ENCODE measurements at regions not wholly inside any gene's neighbourhood (a gene's known extent, or its start where the extent isn't known, plus 50 kb on each side); places are given as distances from the start of the nearest gene placed in this dataset.

- no peaks in the 10 kb centered on the region for H3K4me1 ChIP-seq (ENCODE audit: control insufficient read depth, insufficient read depth, low read length)
- no CpG with 5 or more reads among the region's 10 CpGs for WGBS (ENCODE audit: insufficient coverage, insufficient read length)
- DNase-seq (ENCODE audit: low read depth, low spot score), result no peak
- H3K27ac ChIP-seq (ENCODE audit: low read length), result no peak overlapping the region
- no peaks in the 10 kb centered on the region for H3K27me3 ChIP-seq (ENCODE audit: control insufficient read depth, insufficient read depth, low read length)
- no peaks in the 10 kb centered on the region for H3K36me3 ChIP-seq (ENCODE audit: control insufficient read depth, insufficient read depth, low read length)
- no peaks in the 10 kb centered on the region for H3K9me3 ChIP-seq (ENCODE audit: control insufficient read depth, insufficient read depth, low read length)
- H3K4me3 ChIP-seq (ENCODE audit: low read length), result no peak overlapping the region
Observed at GRCh38 chrX:871626-872025, 241.0 kb downstream of the SHOX start.

- Histone ChIP-seq H3K27ac (ENCODE audit: low read length) (no peak overlapping the region), H3K9me3 (ENCODE audit: control insufficient read depth, insufficient read depth, low read length) (peaks cover 1% of the 10 kb centered on the region; the same call in 1 of the 2 replicates), H3K4me1 (ENCODE audit: control insufficient read depth, insufficient read depth, low read length) (no peaks in the 10 kb centered on the region), H3K36me3 (ENCODE audit: control insufficient read depth, insufficient read depth, low read length) (no peaks in the 10 kb centered on the region), H3K27me3 (ENCODE audit: control insufficient read depth, insufficient read depth, low read length) (no peaks in the 10 kb centered on the region), H3K4me3 (ENCODE audit: low read length) (no peak overlapping the region)
- DNase-seq (ENCODE audit: low read depth, low spot score), result no peak
- no CpG with 5 or more reads among the region's 18 CpGs for WGBS (ENCODE audit: insufficient coverage, insufficient read length)
Observed at GRCh38 chrX:867966-868647, 237.5 kb downstream of the SHOX start.

- H3K27ac ChIP-seq (ENCODE audit: low read length), result no peak overlapping the region
- peaks cover 1% of the 10 kb centered on the region; the same call in 1 of the 2 replicates for H3K9me3 ChIP-seq (ENCODE audit: control insufficient read depth, insufficient read depth, low read length)
- H3K4me1 ChIP-seq (ENCODE audit: control insufficient read depth, insufficient read depth, low read length), result no peaks in the 10 kb centered on the region
- whole genome bisulfite sequencing (ENCODE audit: insufficient coverage, insufficient read length), result no CpG with 5 or more reads among the region's 11 CpGs
- no peak overlapping the region for H3K4me3 ChIP-seq (ENCODE audit: low read length)
- no peaks in the 10 kb centered on the region for H3K27me3 ChIP-seq (ENCODE audit: control insufficient read depth, insufficient read depth, low read length)
- DNase-seq (ENCODE audit: low read depth, low spot score), result no peak
- no peaks in the 10 kb centered on the region for H3K36me3 ChIP-seq (ENCODE audit: control insufficient read depth, insufficient read depth, low read length)
Observed at GRCh38 chrX:867502-867901, 236.9 kb downstream of the SHOX start.

GRCh38 chrX:866441-866990 is 235.9 kb downstream of the SHOX start:
- H3K36me3 ChIP-seq (ENCODE audit: control insufficient read depth, insufficient read depth, low read length), result no peaks in the 10 kb centered on the region
- WGBS (ENCODE audit: insufficient coverage, insufficient read length), result no CpG with 5 or more reads among the region's 18 CpGs
- DNase-seq (ENCODE audit: low read depth, low spot score), result no peak
- no peaks in the 10 kb centered on the region for H3K4me1 ChIP-seq (ENCODE audit: control insufficient read depth, insufficient read depth, low read length)
- no peaks in the 10 kb centered on the region for H3K27me3 ChIP-seq (ENCODE audit: control insufficient read depth, insufficient read depth, low read length)
- H3K4me3 ChIP-seq (ENCODE audit: low read length), result no peak overlapping the region
- H3K27ac ChIP-seq (ENCODE audit: low read length), result no peak overlapping the region
- peaks cover 1% of the 10 kb centered on the region; the same call in 1 of the 2 replicates for H3K9me3 ChIP-seq (ENCODE audit: control insufficient read depth, insufficient read depth, low read length)

- no CpG with 5 or more reads among the region's 3 CpGs for WGBS (ENCODE audit: insufficient coverage, insufficient read length)
- DNase-seq (ENCODE audit: low read depth, low spot score), result no peak
- H3K4me3 ChIP-seq (ENCODE audit: low read length), result no peak overlapping the region
- no peaks in the 10 kb centered on the region for H3K36me3 ChIP-seq (ENCODE audit: control insufficient read depth, insufficient read depth, low read length)
- no peaks in the 10 kb centered on the region for H3K27me3 ChIP-seq (ENCODE audit: control insufficient read depth, insufficient read depth, low read length)
- H3K4me1 ChIP-seq (ENCODE audit: control insufficient read depth, insufficient read depth, low read length), result no peaks in the 10 kb centered on the region
- peaks cover 1% of the 10 kb centered on the region; the same call in 1 of the 2 replicates for H3K9me3 ChIP-seq (ENCODE audit: control insufficient read depth, insufficient read depth, low read length)
- no peak overlapping the region for H3K27ac ChIP-seq (ENCODE audit: low read length)
Observed at GRCh38 chrX:865422-865821, 234.8 kb downstream of the SHOX start.

GRCh38 chrX:861921-862320 is 231.3 kb downstream of the SHOX start:
- WGBS (ENCODE audit: insufficient coverage, insufficient read length), result no CpG with 5 or more reads among the region's 9 CpGs

GRCh38 chrX:861340-861890 is 230.8 kb downstream of the SHOX start:
- H3K4me3 ChIP-seq (ENCODE audit: low read length), result no peak overlapping the region
- no peaks in the 10 kb centered on the region for H3K4me1 ChIP-seq (ENCODE audit: control insufficient read depth, insufficient read depth, low read length)
- no peak for DNase-seq (ENCODE audit: low read depth, low spot score)
- no peaks in the 10 kb centered on the region for H3K36me3 ChIP-seq (ENCODE audit: control insufficient read depth, insufficient read depth, low read length)
- no peaks in the 10 kb centered on the region for H3K27me3 ChIP-seq (ENCODE audit: control insufficient read depth, insufficient read depth, low read length)
- WGBS (ENCODE audit: insufficient coverage, insufficient read length), result no CpG with 5 or more reads among the region's 14 CpGs
- no peak overlapping the region for H3K27ac ChIP-seq (ENCODE audit: low read length)
- peaks cover 1% of the 10 kb centered on the region; the same call in 1 of the 2 replicates for H3K9me3 ChIP-seq (ENCODE audit: control insufficient read depth, insufficient read depth, low read length)

More at GRCh38 chrX:861921-862320, 231.3 kb downstream of the SHOX start:
- Histone ChIP-seq H3K27ac (ENCODE audit: low read length) (no peak overlapping the region), H3K4me1 (ENCODE audit: control insufficient read depth, insufficient read depth, low read length) (no peaks in the 10 kb centered on the region), H3K9me3 (ENCODE audit: control insufficient read depth, insufficient read depth, low read length) (peaks cover 1% of the 10 kb centered on the region; the same call in 1 of the 2 replicates), H3K36me3 (ENCODE audit: control insufficient read depth, insufficient read depth, low read length) (no peaks in the 10 kb centered on the region), H3K27me3 (ENCODE audit: control insufficient read depth, insufficient read depth, low read length) (no peaks in the 10 kb centered on the region), H3K4me3 (ENCODE audit: low read length) (no peak overlapping the region)
- no peak for DNase-seq (ENCODE audit: low read depth, low spot score)

- DNase-seq (ENCODE audit: low read depth, low spot score), result no peak
- Histone ChIP-seq H3K9me3 (ENCODE audit: control insufficient read depth, insufficient read depth, low read length) (no peaks in the 10 kb centered on the region), H3K36me3 (ENCODE audit: control insufficient read depth, insufficient read depth, low read length) (no peaks in the 10 kb centered on the region), H3K27me3 (ENCODE audit: control insufficient read depth, insufficient read depth, low read length) (no peaks in the 10 kb centered on the region), H3K27ac (ENCODE audit: low read length) (no peak overlapping the region), H3K4me1 (ENCODE audit: control insufficient read depth, insufficient read depth, low read length) (no peaks in the 10 kb centered on the region), H3K4me3 (ENCODE audit: low read length) (no peak overlapping the region)
- WGBS (ENCODE audit: insufficient coverage, insufficient read length), result no CpG with 5 or more reads among the region's 1 CpG
Observed at GRCh38 chrX:859329-859728, 228.7 kb downstream of the SHOX start.

- Histone ChIP-seq H3K36me3 (ENCODE audit: control insufficient read depth, insufficient read depth, low read length) (no peaks in the 10 kb centered on the region), H3K4me3 (ENCODE audit: low read length) (no peak overlapping the region), H3K27ac (ENCODE audit: low read length) (no peak overlapping the region), H3K9me3 (ENCODE audit: control insufficient read depth, insufficient read depth, low read length) (no peaks in the 10 kb centered on the region), H3K27me3 (ENCODE audit: control insufficient read depth, insufficient read depth, low read length) (no peaks in the 10 kb centered on the region), H3K4me1 (ENCODE audit: control insufficient read depth, insufficient read depth, low read length) (no peaks in the 10 kb centered on the region)
- WGBS (ENCODE audit: insufficient coverage, insufficient read length), result no CpG with 5 or more reads among the region's 1 CpG
- DNase-seq (ENCODE audit: low read depth, low spot score), result no peak
Observed at GRCh38 chrX:858542-859078, 228.0 kb downstream of the SHOX start.

GRCh38 chrX:857376-857775 is 226.8 kb downstream of the SHOX start:
- H3K9me3 ChIP-seq (ENCODE audit: control insufficient read depth, insufficient read depth, low read length), result no peaks in the 10 kb centered on the region
- H3K27ac ChIP-seq (ENCODE audit: low read length), result no peak overlapping the region
- no CpG with 5 or more reads among the region's 5 CpGs for WGBS (ENCODE audit: insufficient coverage, insufficient read length)
- DNase-seq (ENCODE audit: low read depth, low spot score), result no peak
- no peaks in the 10 kb centered on the region for H3K4me1 ChIP-seq (ENCODE audit: control insufficient read depth, insufficient read depth, low read length)
- H3K27me3 ChIP-seq (ENCODE audit: control insufficient read depth, insufficient read depth, low read length), result no peaks in the 10 kb centered on the region
- H3K36me3 ChIP-seq (ENCODE audit: control insufficient read depth, insufficient read depth, low read length), result no peaks in the 10 kb centered on the region
- no peak overlapping the region for H3K4me3 ChIP-seq (ENCODE audit: low read length)
